HG03139 (cell line): ENCODE measurements at regions not wholly inside any gene's neighbourhood (a gene's known extent, or its start where the extent isn't known, plus 50 kb on each side); places are given as distances from the start of the nearest gene placed in this dataset.
"Not testable (repeated sequence)": the region's sequence is repeated elsewhere in the genome, so short reads cannot be mapped to it uniquely, and the experiment has no call there.

Experiments
- ATAC-seq: cut with Tn5 transposase; IDR thresholded peaks from one replicate; pipeline ENCODE4 v1.9.1; 2021; ENCODE audit not compliant: unreplicated experiment

GRCh38 chr5:56307714-56308333 is 74.7 kb upstream of the ANKRD55 start:
- ATAC-seq, result no peak

GRCh38 chr5:56306433-56307150 is 73.5 kb upstream of the ANKRD55 start:
- no peak for ATAC-seq

GRCh38 chr5:56305001-56305950 is 72.1 kb upstream of the ANKRD55 start:
- ATAC-seq, result no peak

GRCh38 chr5:56303511-56303910 is 70.4 kb upstream of the ANKRD55 start:
- ATAC-seq, result no peak

- no peak for ATAC-seq
Observed at GRCh38 chr5:56302027-56302426, 68.9 kb upstream of the ANKRD55 start.

GRCh38 chr5:56301069-56301468 is 67.9 kb upstream of the ANKRD55 start:
- no peak for ATAC-seq

GRCh38 chr5:56299212-56299611 is 66.1 kb upstream of the ANKRD55 start:
- ATAC-seq, result no peak

- ATAC-seq, result no peak
Observed at GRCh38 chr5:56298336-56299090, 65.4 kb upstream of the ANKRD55 start.

- ATAC-seq, result no peak
Observed at GRCh38 chr5:56297851-56298250, 64.7 kb upstream of the ANKRD55 start.

- not testable (repeated sequence) for ATAC-seq
Observed at GRCh38 chr5:56295311-56295710, 62.2 kb upstream of the ANKRD55 start.

- no peak for ATAC-seq
Observed at GRCh38 chr5:56294354-56294753, 61.2 kb upstream of the ANKRD55 start.

- not testable (repeated sequence) for ATAC-seq
Observed at GRCh38 chr5:56292874-56293273, 59.7 kb upstream of the ANKRD55 start.

- no peak for ATAC-seq
Observed at GRCh38 chr5:56291661-56292374, 58.7 kb upstream of the ANKRD55 start.

- ATAC-seq, result no peak
Observed at GRCh38 chr5:56291079-56291643, 58.0 kb upstream of the ANKRD55 start.

GRCh38 chr5:56290378-56291078 is 57.4 kb upstream of the ANKRD55 start:
- no peak for ATAC-seq

- no peak for ATAC-seq
Observed at GRCh38 chr5:56289602-56289987, 56.5 kb upstream of the ANKRD55 start.

GRCh38 chr5:56288873-56289601 is 55.9 kb upstream of the ANKRD55 start:
- ATAC-seq, result no peak

- ATAC-seq, result no peak
Observed at GRCh38 chr5:56286015-56286884, 53.1 kb upstream of the ANKRD55 start.
